HG03135 (cell line): ENCODE measurements at regions not wholly inside any gene's neighbourhood (a gene's known extent, or its start where the extent isn't known, plus 50 kb on each side); places are given as distances from the start of the nearest gene placed in this dataset.

Source experiments
- ATAC-seq: cut with Tn5 transposase; IDR thresholded peaks from one replicate; pipeline ENCODE4 v1.9.1; 2021; ENCODE audit warnings: mild to moderate bottlenecking, moderate library complexity; ENCODE audit not compliant: unreplicated experiment

- ATAC-seq = no peak
These were observed 945.4 kb upstream of the FLRT2 start for GRCh38 chr14:84584511-84584910.

- ATAC-seq = no peak
These were observed 938.0 kb upstream of the FLRT2 start for GRCh38 chr14:84591827-84592445.

GRCh38 chr14:84592770-84593169 lies 937.2 kb upstream of the FLRT2 start:
- no peak for ATAC-seq

GRCh38 chr14:84610086-84610485 lies 919.9 kb upstream of the FLRT2 start:
- ATAC-seq = no peak

GRCh38 chr14:84622357-84622756 lies 907.6 kb upstream of the FLRT2 start:
- no peak for ATAC-seq

GRCh38 chr14:84643446-84643845 lies 886.5 kb upstream of the FLRT2 start:
- no peak for ATAC-seq

- no peak for ATAC-seq
These were observed 883.0 kb upstream of the FLRT2 start for GRCh38 chr14:84646786-84647500.

GRCh38 chr14:84655014-84655413 lies 874.9 kb upstream of the FLRT2 start:
- ATAC-seq = no peak

- ATAC-seq = no peak
These were observed 872.0 kb upstream of the FLRT2 start for GRCh38 chr14:84657911-84658310.

- ATAC-seq = no peak
These were observed 859.1 kb upstream of the FLRT2 start for GRCh38 chr14:84670796-84671195.

- no peak for ATAC-seq
These were observed 858.2 kb upstream of the FLRT2 start for GRCh38 chr14:84671776-84672175.

GRCh38 chr14:84674636-84675035 lies 855.3 kb upstream of the FLRT2 start:
- no peak for ATAC-seq

GRCh38 chr14:84686550-84686949 lies 843.4 kb upstream of the FLRT2 start:
- no peak for ATAC-seq

- no peak for ATAC-seq
These were observed 841.5 kb upstream of the FLRT2 start for GRCh38 chr14:84688297-84689025.

- ATAC-seq = no peak
These were observed 835.8 kb upstream of the FLRT2 start for GRCh38 chr14:84694161-84694560.

GRCh38 chr14:84704601-84705000 lies 825.3 kb upstream of the FLRT2 start:
- ATAC-seq = no peak

GRCh38 chr14:84707830-84708229 lies 822.1 kb upstream of the FLRT2 start:
- ATAC-seq = no peak

GRCh38 chr14:84708865-84709264 lies 821.1 kb upstream of the FLRT2 start:
- no peak for ATAC-seq

- no peak for ATAC-seq
These were observed 803.5 kb upstream of the FLRT2 start for GRCh38 chr14:84726471-84726870.

GRCh38 chr14:84749191-84749955 lies 780.6 kb upstream of the FLRT2 start:
- ATAC-seq = no peak

- ATAC-seq = no peak
These were observed 779.7 kb upstream of the FLRT2 start for GRCh38 chr14:84750284-84750683.
